ENCODE measurements at regions not wholly inside any gene's neighbourhood (a gene's known extent, or its start where the extent isn't known, plus 50 kb on each side); places are given as distances from the start of the nearest gene placed in this dataset.
"Not testable (repeated sequence)": the region's sequence is repeated elsewhere in the genome, so short reads cannot be mapped to it uniquely, and the experiment has no call there.

GRCh38 chrX:65163325-65163724, 187.1 kb upstream of the ZC4H2 start:
- not testable (repeated sequence) for TF ChIP-seq CTCF, POLR2A, EP300, POLR2AphosphoS5 (IDR thresholded peaks at IDR 0.05)
